Choroid plexus epithelial cell (primary cell): ENCODE measurements at regions not wholly inside any gene's neighbourhood (a gene's known extent, or its start where the extent isn't known, plus 50 kb on each side); places are given as distances from the start of the nearest gene placed in this dataset.

Experiments
- DNase-seq: peaks from one replicate; pipeline ENCODE4 v3.0.0-alpha.2; 2010; ENCODE audit warnings: low read depth
- H3K4me3 ChIP-seq: 2 replicates; pipeline ENCODE4 v1.5.1; 2011; ENCODE audit warnings: low read depth, mild to moderate bottlenecking, control low read depth, low read length, moderate library complexity
- CTCF ChIP-seq: conservative IDR thresholded peaks from 2 replicates; pipeline ENCODE4 v1.5.1; 2011; ENCODE audit warnings: low read depth, mild to moderate bottlenecking, control low read depth, inconsistent platforms, low read length, moderate library complexity

GRCh38 chr10:20957744-20958143, 60.6 kb upstream of the NEBL start:
- H3K4me3 ChIP-seq: no peak overlapping the region

DNA sequence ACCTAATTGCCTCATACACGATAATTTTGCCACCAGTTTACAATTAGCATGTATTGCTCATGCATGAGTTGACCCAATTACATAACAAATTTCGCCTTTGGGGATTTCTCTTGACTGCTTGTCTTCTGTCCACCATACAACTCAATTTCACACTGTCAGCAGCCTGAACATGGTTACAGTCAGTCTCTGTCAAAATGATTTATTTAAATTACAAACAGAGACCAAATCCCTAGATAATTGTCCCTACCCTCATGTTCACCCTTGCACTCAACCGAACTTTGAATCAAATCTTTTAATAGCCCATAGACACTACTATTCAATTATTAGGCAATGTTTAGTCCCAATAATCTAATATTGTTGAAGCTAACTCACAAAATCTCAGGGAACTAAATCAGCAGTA, 59.7 kb upstream of the NEBL start:
- no peak overlapping the region for H3K4me3 ChIP-seq
- no peak for TF ChIP-seq CTCF
- no peak for DNase-seq

More at GRCh38 chr10:20957744-20958143, 60.6 kb upstream of the NEBL start:
- no peak for TF ChIP-seq CTCF
- no peak for DNase-seq

GRCh38 chr10:20955355-20955893, 58.3 kb upstream of the NEBL start:
- no peak for TF ChIP-seq CTCF
- DNase-seq: no peak
- no peak overlapping the region for H3K4me3 ChIP-seq

- no peak for DNase-seq
- H3K4me3 ChIP-seq: no peak overlapping the region
- no peak for TF ChIP-seq CTCF
Measured at GRCh38 chr10:20954519-20954918, 57.4 kb upstream of the NEBL start.

DNA sequence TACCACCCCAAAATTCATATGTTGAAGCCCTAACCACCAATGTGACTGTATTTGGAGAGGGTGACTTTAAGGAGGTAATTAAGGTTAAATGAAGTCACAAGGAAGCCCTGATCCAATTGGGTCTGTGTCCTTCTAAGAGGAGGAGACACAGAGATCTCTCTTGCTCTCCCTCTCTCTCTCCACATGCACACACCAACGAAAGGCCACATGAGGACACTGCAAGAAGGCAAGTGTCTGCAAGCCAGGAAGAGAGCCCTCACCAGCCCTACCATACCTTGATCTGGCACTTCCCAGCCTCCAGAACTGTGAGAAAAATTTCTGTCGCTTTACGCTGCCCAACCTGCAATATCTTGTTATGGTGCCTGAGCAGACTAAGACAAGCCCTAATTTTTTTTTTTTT, 56.0 kb upstream of the NEBL start:
- no peak overlapping the region for H3K4me3 ChIP-seq
- DNase-seq: no peak
- TF ChIP-seq CTCF: no peak

- TF ChIP-seq CTCF: no peak
- no peak overlapping the region for H3K4me3 ChIP-seq
- DNase-seq: peak; percentile 12
Measured at GRCh38 chr10:20949967-20950366, 52.9 kb upstream of the NEBL start.

DNA sequence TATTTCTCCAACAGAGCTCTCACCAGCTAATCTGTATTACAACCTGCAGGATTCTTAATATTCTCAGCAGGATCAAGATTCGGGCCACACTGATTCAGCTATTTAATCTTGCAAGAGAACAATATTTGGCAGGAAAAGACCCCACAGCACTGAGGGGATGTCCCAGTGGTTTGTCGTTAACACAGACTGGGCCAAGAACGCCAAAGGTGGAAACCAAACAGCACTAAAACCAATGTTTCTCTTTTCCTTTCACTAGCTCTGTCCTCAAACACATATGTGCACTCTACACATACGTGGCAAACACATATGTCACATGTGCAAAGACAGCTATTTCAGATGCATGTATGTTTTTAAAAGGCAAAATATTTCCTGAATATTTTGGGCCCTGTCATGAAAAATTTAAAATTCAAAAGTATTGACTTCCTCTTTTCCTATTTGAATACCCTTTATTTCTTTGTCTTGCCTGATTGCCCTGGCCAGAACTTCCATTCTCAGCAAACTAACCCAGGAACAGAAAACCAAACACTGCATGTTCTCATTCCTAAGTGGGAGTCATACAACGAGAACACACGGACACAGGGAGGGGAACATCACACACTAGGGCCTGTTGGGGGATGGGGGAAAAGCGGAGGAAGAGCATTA, 51.7 kb upstream of the NEBL start:
- no peak for DNase-seq
- no peak overlapping the region for H3K4me3 ChIP-seq
- no peak for TF ChIP-seq CTCF
